ENCODE measurements at regions not wholly inside any gene's neighbourhood (a gene's known extent, or its start where the extent isn't known, plus 50 kb on each side); places are given as distances from the start of the nearest gene placed in this dataset.

GRCh38 chr5:43959144-43959543 lies 356.2 kb downstream of the NNT start:
- ChIA-PET POLR2A (no interaction called here), CTCF (no interaction called here)
- Histone ChIP-seq H3K9me3 (ENCODE audit: control insufficient read depth, insufficient read depth, low read depth, low read length) (no peaks in the 10 kb centered on the region), H3K4me1 (ENCODE audit: control insufficient read depth, insufficient read depth, low read length) (no peaks in the 10 kb centered on the region), H3K36me3 (ENCODE audit: control insufficient read depth in 2 of 2, insufficient read depth in 1 of 2, low read length in 2 of 2) (no peaks in the 10 kb centered on the region), H3K27ac (ENCODE audit: extremely low read depth, low read depth, low read length) (no peak overlapping the region), H3K4me3 (ENCODE audit: low read depth, low read length) (no peak overlapping the region)
- TF ChIP-seq, protein P1, sequence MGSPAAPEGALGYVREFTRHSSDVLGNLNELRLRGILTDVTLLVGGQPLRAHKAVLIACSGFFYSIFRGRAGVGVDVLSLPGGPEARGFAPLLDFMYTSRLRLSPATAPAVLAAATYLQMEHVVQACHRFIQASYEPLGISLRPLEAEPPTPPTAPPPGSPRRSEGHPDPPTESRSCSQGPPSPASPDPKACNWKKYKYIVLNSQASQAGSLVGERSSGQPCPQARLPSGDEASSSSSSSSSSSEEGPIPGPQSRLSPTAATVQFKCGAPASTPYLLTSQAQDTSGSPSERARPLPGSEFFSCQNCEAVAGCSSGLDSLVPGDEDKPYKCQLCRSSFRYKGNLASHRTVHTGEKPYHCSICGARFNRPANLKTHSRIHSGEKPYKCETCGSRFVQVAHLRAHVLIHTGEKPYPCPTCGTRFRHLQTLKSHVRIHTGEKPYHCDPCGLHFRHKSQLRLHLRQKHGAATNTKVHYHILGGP (tag by site-specific recombination; IDR thresholded peaks at IDR 0.05), result no peak
- TF ChIP-seq ZSCAN16 (tag by site-specific recombination; IDR thresholded peaks at IDR 0.05) (no peak), ZNF350 (tag by site-specific recombination; IDR thresholded peaks at IDR 0.05) (no peak), ZBTB11 (tag by site-specific recombination; conservative IDR thresholded peaks at IDR 0.05; ENCODE audit: low read depth) (no peak), WT1 (tag by site-specific recombination; IDR thresholded peaks at IDR 0.05) (no peak), ZNF423 (tag by site-specific recombination; IDR thresholded peaks at IDR 0.05) (no peak), ZBTB44 (tag by site-specific recombination; IDR thresholded peaks at IDR 0.05) (no peak)

GRCh38 chr5:43947935-43948334 lies 345.0 kb downstream of the NNT start:
- no peak overlapping the region for H3K27ac ChIP-seq (ENCODE audit: extremely low read depth, low read depth, low read length)
- POLR2A ChIA-PET, result no interaction called here
- CTCF ChIA-PET, result no interaction called here

More at GRCh38 chr5:43947935-43948334, 345.0 kb downstream of the NNT start:
- TF ChIP-seq ZBTB10 (tag by site-specific recombination; IDR thresholded peaks at IDR 0.05) (no peak), ZNF311 (tag by site-specific recombination; IDR thresholded peaks at IDR 0.05; ENCODE audit: borderline replicate concordance) (no peak), ZNF391 (tag by site-specific recombination; IDR thresholded peaks at IDR 0.05; ENCODE audit: borderline replicate concordance, low read depth) (no peak), YY2 (tag by site-specific recombination; IDR thresholded peaks at IDR 0.05) (no peak), ZNF26 (tag by site-specific recombination; IDR thresholded peaks at IDR 0.05) (no peak), ZNF433 (tag by site-specific recombination; IDR thresholded peaks at IDR 0.05; ENCODE audit: low read depth) (no peak), ZBTB11 (tag by site-specific recombination; conservative IDR thresholded peaks at IDR 0.05; ENCODE audit: low read depth) (no peak)
- Histone ChIP-seq H3K4me3 (ENCODE audit: low read depth, low read length) (no peak overlapping the region), H3K36me3 (ENCODE audit: control insufficient read depth in 2 of 2, insufficient read depth in 1 of 2, low read length in 2 of 2) (no peaks in the 10 kb centered on the region), H3K9me3 (ENCODE audit: control insufficient read depth, insufficient read depth, low read depth, low read length) (no peaks in the 10 kb centered on the region; the same call in 1 of the 2 replicates), H3K4me1 (ENCODE audit: control insufficient read depth, insufficient read depth, low read length) (no peaks in the 10 kb centered on the region)

All from HEK293 (cell line).